GM18867 (cell line): ENCODE measurements at regions not wholly inside any gene's neighbourhood (a gene's known extent, or its start where the extent isn't known, plus 50 kb on each side); places are given as distances from the start of the nearest gene placed in this dataset.

ENCODE experiments used
- ATAC-seq: cut with Tn5 transposase; IDR thresholded peaks from one replicate; pipeline ENCODE4 v1.9.1; 2021; ENCODE audit warnings: mild to moderate bottlenecking, moderate library complexity; ENCODE audit not compliant: unreplicated experiment

GRCh38 chr1:229883504-229884200 is 183.4 kb upstream of the GALNT2 start:
- ATAC-seq = no peak

DNA sequence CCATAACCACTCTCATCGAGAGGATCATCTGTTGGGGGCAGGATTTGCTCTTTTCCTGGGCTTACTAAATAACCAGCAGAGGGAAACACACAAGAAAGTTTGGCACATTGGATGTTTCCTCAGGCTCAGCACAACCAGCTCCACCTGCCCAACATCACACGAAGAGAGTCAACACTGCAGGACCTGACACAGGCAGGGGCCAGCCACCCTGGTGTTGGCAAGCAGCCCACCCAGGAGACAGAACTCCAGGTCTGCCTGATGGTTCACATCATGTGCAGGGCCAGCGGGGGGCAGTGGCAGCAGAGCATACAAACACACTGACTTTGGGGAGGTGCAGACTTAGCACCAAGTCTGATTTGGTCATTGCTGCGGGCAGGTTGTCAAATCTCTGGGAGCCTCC is 182.3 kb upstream of the GALNT2 start:
- ATAC-seq = no peak

- ATAC-seq = no peak
These were observed 181.2 kb upstream of the GALNT2 start for GRCh38 chr1:229885568-229886495.

GRCh38 chr1:229886636-229887035 is 180.4 kb upstream of the GALNT2 start:
- ATAC-seq = no peak

DNA sequence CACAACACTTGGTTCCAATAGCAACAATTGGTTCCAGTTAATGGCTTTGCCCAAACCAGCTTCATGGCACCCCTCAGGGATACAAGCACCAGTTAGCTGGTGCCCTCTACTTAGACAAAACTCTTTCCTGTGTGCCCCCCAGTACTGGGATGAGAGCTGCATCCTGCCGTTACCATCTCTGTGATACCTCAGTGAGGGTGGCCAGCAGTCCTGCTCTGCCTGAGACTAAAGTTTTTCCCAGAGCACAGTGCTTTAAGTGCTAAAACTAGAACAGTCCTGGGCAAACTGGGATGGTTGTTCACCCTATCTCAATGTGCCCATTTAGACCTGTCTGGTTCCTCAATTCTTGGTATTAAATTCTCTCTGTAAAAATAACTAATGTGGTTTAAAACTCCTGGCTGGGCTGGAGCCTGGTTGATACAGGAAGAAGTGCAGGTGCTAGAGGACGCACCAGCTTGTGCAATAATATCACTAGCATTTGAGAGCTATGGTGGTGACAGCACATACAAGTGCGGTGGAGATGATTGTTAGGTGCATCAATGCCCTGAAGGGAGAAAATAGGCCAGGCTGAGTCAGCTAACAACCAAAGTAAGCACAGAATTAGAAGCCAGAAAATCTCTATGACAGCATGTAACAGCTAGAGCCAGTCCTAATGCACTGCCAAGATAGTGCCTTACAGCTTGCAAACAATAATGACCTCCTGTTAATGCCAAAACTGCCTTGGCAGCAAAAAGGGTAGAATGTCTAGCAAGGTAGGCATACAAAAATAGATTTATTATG is 179.8 kb upstream of the GALNT2 start:
- no peak for ATAC-seq

DNA sequence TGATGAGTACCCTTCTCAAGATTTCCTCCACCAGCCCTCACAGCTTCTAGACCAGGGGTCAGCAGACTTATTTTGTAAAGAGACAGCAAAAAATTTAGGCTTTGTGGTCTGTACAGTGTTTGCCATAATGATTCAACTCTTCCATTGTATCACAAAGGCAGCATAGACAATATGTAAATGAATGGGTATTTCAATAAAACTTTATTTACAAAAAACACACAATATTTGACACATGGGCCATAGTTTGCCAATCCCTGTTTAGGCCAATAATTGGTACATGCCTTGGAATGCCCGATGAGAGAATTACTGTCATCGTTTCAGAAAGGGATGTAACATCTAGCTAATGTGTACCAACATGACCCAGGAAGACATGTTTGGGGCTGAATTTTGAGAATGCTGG is 178.9 kb upstream of the GALNT2 start:
- ATAC-seq = no peak

- ATAC-seq = no peak
These were observed 178.5 kb upstream of the GALNT2 start for GRCh38 chr1:229888561-229889001.

DNA sequence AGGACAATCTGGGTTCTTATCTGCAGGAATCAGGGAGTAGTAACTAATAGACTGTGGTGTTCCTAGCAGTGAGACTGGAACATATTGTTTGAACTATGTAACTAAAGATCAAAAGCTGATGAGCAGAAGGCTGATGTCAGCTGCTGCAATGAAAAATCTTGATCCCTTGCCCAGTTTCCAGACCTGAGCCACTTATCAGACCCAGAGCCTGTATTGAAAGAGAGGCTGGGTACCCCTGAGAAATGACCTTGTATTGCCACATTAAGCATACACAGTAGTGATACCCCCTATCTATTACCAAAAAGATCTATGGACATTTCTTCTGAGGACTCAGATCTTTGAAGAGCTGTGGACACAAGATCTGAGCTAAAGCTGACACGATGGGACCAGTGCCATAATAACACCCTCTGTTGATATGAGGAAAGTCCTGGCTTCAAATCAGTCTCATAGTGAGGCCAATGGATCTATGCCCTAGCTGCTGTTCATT is 178.0 kb upstream of the GALNT2 start:
- ATAC-seq = no peak

GRCh38 chr1:229891227-229891626 is 175.8 kb upstream of the GALNT2 start:
- ATAC-seq = no peak

- no peak for ATAC-seq
These were observed 174.4 kb upstream of the GALNT2 start for GRCh38 chr1:229892515-229893117.

DNA sequence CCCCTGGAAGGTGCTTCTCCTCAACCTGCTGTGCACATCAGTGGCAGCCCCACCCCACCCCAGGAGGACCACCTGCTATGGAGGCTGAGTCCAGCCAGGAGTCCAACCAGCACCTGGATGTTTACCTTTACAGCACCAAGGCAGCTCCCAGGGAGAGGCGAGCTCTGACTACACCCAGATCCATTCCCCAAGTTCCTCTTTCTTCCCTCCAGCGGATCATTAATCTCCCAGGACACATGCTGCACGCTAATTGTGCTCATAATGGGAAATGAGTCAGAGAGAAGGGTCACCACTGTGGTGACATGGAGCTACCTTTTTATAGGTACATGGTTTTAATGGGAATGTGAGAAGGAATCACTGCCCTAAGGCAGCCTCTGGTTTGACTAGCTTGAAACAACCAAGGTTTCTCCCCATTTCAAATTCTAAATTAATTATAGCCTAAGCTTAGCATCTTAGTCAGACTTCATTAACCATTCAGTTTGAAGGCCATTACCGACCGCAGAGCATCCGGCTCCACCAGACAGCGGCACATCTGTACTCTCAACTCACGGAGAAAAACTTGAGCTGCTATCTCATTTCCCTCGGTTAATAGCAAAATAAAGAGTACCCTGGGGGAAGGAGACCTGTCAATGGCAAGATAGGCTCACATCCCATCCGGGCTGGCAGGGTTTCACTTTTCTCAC is 173.1 kb upstream of the GALNT2 start:
- ATAC-seq = no peak

DNA sequence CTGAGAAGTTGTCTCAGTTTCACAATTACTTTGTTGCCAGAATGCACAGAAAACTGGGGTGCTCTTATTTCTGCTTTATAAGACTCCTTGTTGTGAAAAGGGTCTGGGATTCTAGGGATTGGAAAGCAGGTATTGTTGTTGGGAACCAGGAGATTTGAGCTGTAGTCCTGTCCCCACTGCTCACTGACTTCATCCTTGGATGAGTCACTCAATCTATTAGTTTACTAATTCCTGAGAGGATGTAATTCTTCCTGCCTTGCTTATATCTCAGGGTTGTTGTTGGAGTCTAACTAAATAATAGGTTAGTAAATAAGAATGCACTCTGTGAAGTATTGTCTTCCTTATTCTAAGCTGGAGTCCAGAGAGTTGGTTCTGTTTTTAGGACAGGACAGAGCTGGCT is 172.5 kb upstream of the GALNT2 start:
- no peak for ATAC-seq

DNA sequence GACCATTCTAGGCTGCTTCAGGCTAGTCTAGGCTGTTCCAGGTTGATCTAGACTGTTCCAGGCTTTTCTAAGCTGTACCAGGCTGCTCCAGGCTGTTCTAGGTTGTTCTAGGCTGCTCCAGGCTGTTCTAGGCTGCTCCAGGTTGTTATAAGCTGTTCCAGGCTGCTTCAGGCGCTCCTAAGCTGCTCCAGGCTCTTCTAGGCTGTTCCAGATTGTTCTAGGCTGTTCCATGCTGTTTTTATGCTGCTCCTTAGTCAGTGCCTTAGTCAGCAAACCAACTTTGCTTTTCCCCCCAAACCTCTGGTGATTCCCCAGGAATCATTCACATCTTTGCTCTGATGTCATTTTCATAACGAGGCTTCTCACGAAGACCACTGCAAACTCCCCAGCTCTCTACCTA is 171.4 kb upstream of the GALNT2 start:
- no peak for ATAC-seq

GRCh38 chr1:229896306-229896705 is 170.7 kb upstream of the GALNT2 start:
- no peak for ATAC-seq

GRCh38 chr1:229896861-229897260 is 170.2 kb upstream of the GALNT2 start:
- no peak for ATAC-seq

GRCh38 chr1:229897501-229897900 is 169.5 kb upstream of the GALNT2 start:
- ATAC-seq = no peak

DNA sequence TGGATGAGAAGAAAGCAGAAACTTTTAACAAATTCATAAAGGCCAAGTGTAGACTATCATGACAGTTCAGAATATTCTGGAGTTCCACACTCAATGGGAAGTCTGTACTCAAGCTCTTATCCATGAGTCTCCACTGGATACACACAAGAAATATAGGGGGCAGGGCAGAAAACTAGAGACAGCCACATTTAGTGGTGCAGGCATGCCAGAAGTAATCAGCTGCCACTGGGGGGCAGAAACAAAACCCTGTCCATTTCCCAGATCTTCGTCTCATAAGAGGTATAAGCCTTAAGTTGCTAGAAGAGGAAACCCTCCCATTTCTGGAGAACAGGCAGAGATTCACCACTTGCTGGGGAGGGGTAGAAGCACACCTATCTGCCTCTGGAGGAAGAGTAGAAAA is 166.8 kb upstream of the GALNT2 start:
- no peak for ATAC-seq

DNA sequence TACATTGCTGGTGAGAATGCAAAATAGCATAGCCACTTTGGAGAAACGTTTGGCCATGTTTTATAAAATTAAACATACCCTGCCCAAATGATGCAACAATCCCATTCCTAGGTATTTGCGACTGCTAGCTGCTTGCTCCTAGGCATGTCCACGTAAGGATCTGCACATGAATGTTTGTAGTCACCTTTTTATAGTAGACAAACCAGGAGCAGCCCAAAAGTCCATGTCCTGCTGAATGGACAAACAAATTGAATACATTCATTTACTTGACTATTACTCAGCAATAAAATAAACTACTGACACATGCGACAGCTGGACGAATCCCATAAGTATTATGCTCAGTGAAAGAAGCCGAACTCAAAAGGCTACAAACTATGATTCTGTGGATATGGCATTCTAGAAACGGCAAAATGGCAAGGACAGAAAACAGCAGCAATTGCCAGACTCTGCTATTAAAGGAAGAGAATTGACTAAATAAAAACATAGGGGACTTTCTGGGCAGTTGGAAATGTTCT is 161.9 kb upstream of the GALNT2 start:
- ATAC-seq = no peak

- no peak for ATAC-seq
These were observed 161.4 kb upstream of the GALNT2 start for GRCh38 chr1:229905652-229906051.
